GM12891 (cell line): ENCODE measurements at regions not wholly inside any gene's neighbourhood (a gene's known extent, or its start where the extent isn't known, plus 50 kb on each side); places are given as distances from the start of the nearest gene placed in this dataset.

ENCODE experiments used
- PAX5 ChIP-seq: IDR thresholded peaks from 2 replicates; pipeline ENCODE4 v1.6.1; 2011; ENCODE audit warnings: low read length, moderate library complexity, mild to moderate bottlenecking; ENCODE audit not compliant: insufficient read depth, severe bottlenecking
- POLR2A ChIP-seq: IDR thresholded peaks from 2 replicates; pipeline ENCODE4 v1.6.1; 2011; ENCODE audit warnings: low read depth, low read length, control low read depth
- POLR2AphosphoS5 ChIP-seq: IDR thresholded peaks from 2 replicates; pipeline ENCODE4 v1.6.1; 2011; ENCODE audit warnings: low read depth, low read length, control low read depth
- POU2F2 ChIP-seq: IDR thresholded peaks from 2 replicates; pipeline ENCODE4 v1.6.1; 2011; ENCODE audit warnings: low read depth, mild to moderate bottlenecking, control low read depth, low read length, moderate library complexity
- SPI1 ChIP-seq: IDR thresholded peaks from 2 replicates; pipeline ENCODE4 v1.6.1; 2011; ENCODE audit warnings: low read depth, low read length, control low read depth
- TAF1 ChIP-seq: IDR thresholded peaks from 2 replicates; pipeline ENCODE4 v1.6.1; 2011; ENCODE audit warnings: low read depth, low read length, control low read depth

DNA sequence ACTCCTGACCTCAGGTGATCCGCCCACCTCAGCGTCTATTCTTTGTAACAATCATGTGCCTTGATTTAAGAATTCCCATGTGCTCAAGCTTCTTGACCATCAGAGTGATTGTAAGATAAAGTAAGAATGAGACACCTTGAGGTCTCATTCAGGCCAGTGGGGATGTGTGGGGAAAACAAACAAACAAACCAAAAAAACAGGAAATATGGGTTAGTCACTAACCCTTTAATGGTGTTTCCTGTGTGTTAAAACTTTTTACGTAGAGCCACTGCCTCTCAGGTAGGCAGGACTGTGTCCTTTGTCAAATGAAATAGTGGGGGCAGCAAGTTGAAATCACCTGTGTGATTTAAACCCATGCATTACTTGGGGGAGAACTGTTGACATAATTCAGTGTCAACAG is 91.5 kb upstream of the DHRSX start:
- TF ChIP-seq POLR2A (no peak), POU2F2 (no peak), TAF1 (no peak), POLR2AphosphoS5 (no peak), SPI1 (no peak), PAX5 (no peak)
